B cell (primary cell): ENCODE measurements at regions not wholly inside any gene's neighbourhood (a gene's known extent, or its start where the extent isn't known, plus 50 kb on each side); places are given as distances from the start of the nearest gene placed in this dataset.
"Not testable (repeated sequence)": the region's sequence is repeated elsewhere in the genome, so short reads cannot be mapped to it uniquely, and the experiment has no call there.

Experiments
- ATAC-seq: fragments of 200-7000 bp; cut with Tn5 transposase; one replicate; pipeline ENCODE4 v1.10.0; 2021; ENCODE audit warnings: low read depth, mild to moderate bottlenecking, moderate number of reproducible peaks, moderate library complexity
- CTCF ChIA-PET: fragments of 350-600 bp; sonication (Branson Sonifier 250); formaldehyde crosslinking; loops from one replicate; lab custom pipeline; 2021; ENCODE audit warnings: antibody characterized with exemption, inconsistent platforms; lab: Charles Lee
- POLR2A ChIA-PET: fragments of 350-600 bp; sonication (Branson Sonifier 250); formaldehyde crosslinking; loops from one replicate; lab custom pipeline; 2021; ENCODE audit warnings: antibody characterized with exemption; lab: Charles Lee
- DNase-seq: peaks from one replicate; pipeline ENCODE4 v3.0.0; 2013
- H2AFZ ChIP-seq: 2 replicates; pipeline ENCODE4 v1.6.1; 2012; ENCODE audit warnings: mild to moderate bottlenecking, low read depth, low read length; ENCODE audit not compliant: insufficient read depth, poor library complexity, severe bottlenecking
- H3K27ac ChIP-seq, 2 donors: 1 replicate in 1 of 2; 2 replicates in 1 of 2; pipeline ENCODE4 v1.5.1; 2012 to 2013; ENCODE audit warnings: low read length in 2 of 2, mild to moderate bottlenecking in 2 of 2, moderate library complexity in 1 of 2
- H3K27me3 ChIP-seq, 4 experiments: fragments of 200-600 bp in 1 of 4; sonication (generic) in 1 of 4; replicated peaks in 1 of 4; 1 replicate in 2 of 4; 2 replicates in 2 of 4; pipeline versions ENCODE4 v1.6.1 to v1.7.0; 2013 to 2016; ENCODE audit warnings: low read length in 3 of 4, mild to moderate bottlenecking in 2 of 4, mixed read lengths in 1 of 4, moderate library complexity in 1 of 4; ENCODE audit not compliant: insufficient read depth in 4 of 4, control insufficient read depth in 3 of 4; ENCODE audit errors: control extremely low read depth in 1 of 4
- H3K36me3 ChIP-seq, 2 experiments: replicated peaks in 1 of 2; 1 replicate in 1 of 2; 2 replicates in 1 of 2; pipeline versions ENCODE4 v1.6.1 to v1.7.1; 2013; ENCODE audit warnings: low read length in 1 of 2; ENCODE audit not compliant: insufficient read depth in 2 of 2, control insufficient read depth in 1 of 2; ENCODE audit errors: control extremely low read depth in 1 of 2, extremely low read depth in 1 of 2
- H3K4me1 ChIP-seq, 2 donors: fragments of 200-600 bp in 1 of 2; sonication (generic) in 1 of 2; 1 replicate in 1 of 2; 2 replicates in 1 of 2; pipeline versions ENCODE4 v1.5.1 to v1.6.1; 2013 to 2017; ENCODE audit warnings: low read length in 2 of 2; ENCODE audit not compliant: control insufficient read depth in 2 of 2, insufficient read depth in 2 of 2
- H3K4me2 ChIP-seq: replicated peaks from 2 replicates; pipeline ENCODE3; 2012; ENCODE audit warnings: mild to moderate bottlenecking, low read depth, low read length; ENCODE audit not compliant: poor library complexity, severe bottlenecking
- H3K4me3 ChIP-seq, 5 experiments: fragments of 200-600 bp in 1 of 5; sonication (generic) in 1 of 5; 1 replicate in 3 of 5; 2 replicates in 2 of 5; pipeline versions ENCODE4 v1.5.1 to v1.7.0; 2011 to 2016; ENCODE audit warnings: low read length in 4 of 5, mild to moderate bottlenecking in 4 of 5, low read depth in 2 of 5, control low read depth in 1 of 5, moderate library complexity in 1 of 5; ENCODE audit not compliant: insufficient read depth in 1 of 5; ENCODE audit errors: control extremely low read depth in 1 of 5, extremely low read depth in 1 of 5
- H3K79me2 ChIP-seq: fragments of 200-600 bp; sonication (generic); one replicate; pipeline ENCODE4 v1.6.0; 2016; ENCODE audit warnings: low read length; ENCODE audit not compliant: control insufficient read depth, insufficient read depth
- H3K9ac ChIP-seq: fragments of 200-600 bp; sonication (generic); 2 replicates; pipeline ENCODE4 v1.6.1; 2017; ENCODE audit warnings: mild to moderate bottlenecking, low read length, moderate library complexity
- H3K9me3 ChIP-seq, 3 donors: one replicate each; pipeline versions ENCODE4 v1.6.1 to v1.7.1; 2013; ENCODE audit warnings: low read length in 2 of 3; ENCODE audit not compliant: control insufficient read depth in 2 of 3, insufficient read depth in 1 of 3; ENCODE audit errors: control extremely low read depth in 1 of 3
- H4K20me1 ChIP-seq: 2 replicates; pipeline ENCODE4 v1.6.0; 2012; ENCODE audit warnings: mild to moderate bottlenecking, low read length; ENCODE audit not compliant: insufficient read depth, control insufficient read depth, poor library complexity, severe bottlenecking
- H3K27ac Mint-ChIP-seq: one replicate; pipeline ENCODE4 v1.8.0; 2021; ENCODE audit warnings: mixed read lengths
- H3K27me3 Mint-ChIP-seq: one replicate; pipeline ENCODE4 v1.8.0; 2021; ENCODE audit warnings: mixed read lengths
- H3K4me1 Mint-ChIP-seq: one replicate; pipeline ENCODE4 v1.8.0; 2021; ENCODE audit warnings: mixed read lengths
- H3K4me3 Mint-ChIP-seq: one replicate; pipeline ENCODE4 v1.8.0; 2021; ENCODE audit warnings: mixed read lengths
- H3K9me3 Mint-ChIP-seq: one replicate; pipeline ENCODE4 v1.8.0; 2022; ENCODE audit warnings: mixed read lengths; ENCODE audit not compliant: insufficient read depth
- EZH2 ChIP-seq: IDR thresholded peaks from 2 replicates; pipeline ENCODE4 v1.6.1; 2012; ENCODE audit warnings: borderline replicate concordance, low read depth, mild to moderate bottlenecking, moderate library complexity, low read length; ENCODE audit not compliant: insufficient read depth, poor library complexity, severe bottlenecking
- WGBS: methylation state at CpG from one replicate; pipeline ENCODE4 v1.1.5; 2013; ENCODE audit warnings: missing lambda C conversion rate; ENCODE audit not compliant: insufficient coverage; 5-methylcytosine and 5-hydroxymethylcytosine counted together
- intact Hi-C: fragments of 100-400 bp; cut with micrococcal nuclease; formaldehyde crosslinking; loops from one replicate; pipeline ENCODE4 v1.10.0; 2022
- TF ChIP-seq, protein P1 (sequence below): fragments of 200-600 bp; IDR thresholded peaks from one replicate; pipeline ENCODE4 v1.8.0; 2022; ENCODE audit warnings: antibody characterized with exemption, mild to moderate bottlenecking

DNA sequence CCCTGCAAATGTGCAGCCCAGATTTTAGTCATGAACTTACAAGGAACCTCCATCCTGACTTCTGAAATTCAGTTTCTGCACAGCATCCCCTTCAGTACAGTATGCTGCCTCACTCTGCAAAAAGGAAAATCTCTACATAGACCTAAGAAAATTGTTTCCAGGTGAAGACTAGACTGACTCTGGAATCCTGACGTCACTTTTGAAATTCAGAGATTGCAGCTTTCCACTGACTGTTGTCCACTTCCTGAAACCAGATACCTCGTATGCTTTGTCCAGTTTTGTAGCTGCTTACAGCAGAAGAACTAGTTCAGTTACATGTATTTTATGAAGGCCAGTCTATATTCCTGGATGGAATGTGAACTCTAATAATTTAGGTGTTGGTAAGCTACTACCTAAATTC, 629.3 kb upstream of the ST8SIA4 start:
- Histone ChIP-seq H3K27ac (no peak overlapping the region), H3K9me3 (peaks cover 0 to 5% (median 0%) of the 10 kb centered on the region in 3 donors), H3K27me3 (no peaks in the 10 kb centered on the region), H4K20me1 (no peaks in the 10 kb centered on the region), H3K36me3 (no peaks in the 10 kb centered on the region), H3K4me3 (no peak overlapping the region), H2AFZ (no peak overlapping the region), H3K4me2 (no peak overlapping the region), H3K9ac (no peak overlapping the region), H3K79me2 (no peaks in the 10 kb centered on the region), H3K4me1 (no peaks in the 10 kb centered on the region)
- no peak for TF ChIP-seq EZH2
- TF ChIP-seq, protein P1, sequence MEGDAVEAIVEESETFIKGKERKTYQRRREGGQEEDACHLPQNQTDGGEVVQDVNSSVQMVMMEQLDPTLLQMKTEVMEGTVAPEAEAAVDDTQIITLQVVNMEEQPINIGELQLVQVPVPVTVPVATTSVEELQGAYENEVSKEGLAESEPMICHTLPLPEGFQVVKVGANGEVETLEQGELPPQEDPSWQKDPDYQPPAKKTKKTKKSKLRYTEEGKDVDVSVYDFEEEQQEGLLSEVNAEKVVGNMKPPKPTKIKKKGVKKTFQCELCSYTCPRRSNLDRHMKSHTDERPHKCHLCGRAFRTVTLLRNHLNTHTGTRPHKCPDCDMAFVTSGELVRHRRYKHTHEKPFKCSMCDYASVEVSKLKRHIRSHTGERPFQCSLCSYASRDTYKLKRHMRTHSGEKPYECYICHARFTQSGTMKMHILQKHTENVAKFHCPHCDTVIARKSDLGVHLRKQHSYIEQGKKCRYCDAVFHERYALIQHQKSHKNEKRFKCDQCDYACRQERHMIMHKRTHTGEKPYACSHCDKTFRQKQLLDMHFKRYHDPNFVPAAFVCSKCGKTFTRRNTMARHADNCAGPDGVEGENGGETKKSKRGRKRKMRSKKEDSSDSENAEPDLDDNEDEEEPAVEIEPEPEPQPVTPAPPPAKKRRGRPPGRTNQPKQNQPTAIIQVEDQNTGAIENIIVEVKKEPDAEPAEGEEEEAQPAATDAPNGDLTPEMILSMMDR: no peak
- intact Hi-C loops: no loop called here
- Mint-ChIP-seq H3K9me3 (peaks cover 5% of the 10 kb centered on the region), H3K27ac (no peak overlapping the region), H3K4me3 (no peak overlapping the region), H3K4me1 (no peaks in the 10 kb centered on the region), H3K27me3 (no peaks in the 10 kb centered on the region)
- DNase-seq (no peak), ATAC-seq (no peak)
- ChIA-PET POLR2A (no interaction called here), CTCF (no interaction called here)
- 60% methylated on average over 1 of the region's 2 CpGs for WGBS

DNA sequence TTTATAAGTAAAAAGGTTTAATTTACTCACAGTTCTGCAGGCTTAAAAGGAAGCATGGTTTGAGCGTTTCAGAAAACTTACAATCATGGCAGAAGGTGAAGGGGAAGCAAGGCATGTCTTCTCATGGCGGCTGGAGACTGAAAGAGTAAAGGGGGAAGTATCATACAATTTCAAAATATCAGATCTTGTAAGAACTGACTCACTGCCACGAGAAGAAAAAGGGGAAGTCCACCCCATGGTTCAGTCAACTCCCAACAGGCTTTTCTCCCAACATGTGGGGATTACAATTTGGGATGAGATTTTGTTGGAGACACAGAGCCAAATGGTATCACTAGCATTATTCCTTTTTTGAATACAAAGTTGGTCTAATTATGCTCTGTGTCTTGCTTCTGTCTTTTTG, 627.9 kb upstream of the ST8SIA4 start:
- ChIA-PET CTCF (no interaction called here), POLR2A (no interaction called here)
- no peaks in the 10 kb centered on the region for H3K4me1 Mint-ChIP-seq
- H3K79me2 ChIP-seq: no peaks in the 10 kb centered on the region
- H3K27me3 ChIP-seq: no peaks in the 10 kb centered on the region
- no peaks in the 10 kb centered on the region for H3K4me1 ChIP-seq
- no peak overlapping the region for H3K4me2 ChIP-seq
- H3K9me3 ChIP-seq: peaks cover 0 to 5% (median 0%) of the 10 kb centered on the region in 3 donors
- no peak overlapping the region for H3K4me3 ChIP-seq
- DNase-seq (no peak), ATAC-seq (no peak)
- no peak overlapping the region for H3K4me3 Mint-ChIP-seq
- peaks cover 6% of the 10 kb centered on the region for H3K9me3 Mint-ChIP-seq
- no peaks in the 10 kb centered on the region for H3K27me3 Mint-ChIP-seq
- intact Hi-C loops: no loop called here
- no peak overlapping the region for H3K27ac ChIP-seq
- no peaks in the 10 kb centered on the region for H3K36me3 ChIP-seq
- TF ChIP-seq EZH2: no peak
- TF ChIP-seq, protein P1: no peak
- WGBS: no CpG with 5 or more reads among the region's 3 CpGs
- no peak overlapping the region for H2AFZ ChIP-seq
- no peak overlapping the region for H3K9ac ChIP-seq
- no peaks in the 10 kb centered on the region for H4K20me1 ChIP-seq
- no peak overlapping the region for H3K27ac Mint-ChIP-seq

DNA sequence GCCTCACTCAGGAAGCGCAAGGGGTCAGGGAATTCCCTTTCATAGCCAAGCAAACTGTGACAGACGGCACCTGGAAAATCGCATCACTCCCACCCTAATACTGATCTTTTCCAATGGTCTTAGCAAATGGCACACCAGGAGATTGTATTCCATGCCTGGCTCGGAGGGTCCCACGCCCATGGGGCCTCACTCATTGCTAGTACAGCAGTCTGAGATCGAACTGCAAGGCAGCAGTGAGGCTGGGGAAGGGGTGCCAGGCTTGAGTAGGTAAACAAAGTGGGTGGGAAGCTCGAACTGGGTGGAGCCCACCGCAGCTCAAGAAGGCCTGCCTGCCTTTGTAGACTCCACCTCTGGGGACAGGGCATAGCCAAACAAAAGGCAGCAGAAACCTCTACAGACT, 626.0 kb upstream of the ST8SIA4 start:
- CTCF ChIA-PET, POLR2A ChIA-PET, H3K4me1 ChIP-seq, H3K4me3 ChIP-seq, H3K36me3 ChIP-seq, H2AFZ ChIP-seq, H3K27me3 ChIP-seq, H3K79me2 ChIP-seq, H3K27ac ChIP-seq, H4K20me1 ChIP-seq, H3K4me1 Mint-ChIP-seq, H3K27ac Mint-ChIP-seq, ATAC-seq, H3K9me3 Mint-ChIP-seq, H3K9me3 ChIP-seq, H3K9ac ChIP-seq, DNase-seq, H3K27me3 Mint-ChIP-seq, intact Hi-C loops, H3K4me2 ChIP-seq, H3K4me3 Mint-ChIP-seq: not testable (repeated sequence)
- 86% methylated on average over 6 of the region's 8 CpGs for WGBS
